Neural crest cell (in vitro differentiated cells): ENCODE measurements at regions not wholly inside any gene's neighbourhood (a gene's known extent, or its start where the extent isn't known, plus 50 kb on each side); places are given as distances from the start of the nearest gene placed in this dataset.
"Not testable (repeated sequence)": the region's sequence is repeated elsewhere in the genome, so short reads cannot be mapped to it uniquely, and the experiment has no call there.

ENCODE experiments used
- DNase-seq: peaks from one replicate; pipeline ENCODE4 v3.0.0; 2021; ENCODE audit warnings: low read depth, mixed read lengths, low spot score
- H3K27ac Mint-ChIP-seq: one replicate; pipeline ENCODE4 v1.8.0; 2021; ENCODE audit warnings: mild to moderate bottlenecking, mixed read lengths; ENCODE audit not compliant: unreplicated experiment
- H3K27me3 Mint-ChIP-seq: 2 replicates; pipeline ENCODE4 v1.8.0; 2021; ENCODE audit warnings: low read depth, mild to moderate bottlenecking, mixed read lengths
- H3K36me3 Mint-ChIP-seq: 2 replicates; pipeline ENCODE4 v1.8.0; 2021; ENCODE audit warnings: low read depth, mild to moderate bottlenecking, mixed read lengths
- H3K4me1 Mint-ChIP-seq: 2 replicates; pipeline ENCODE4 v1.8.0; 2021; ENCODE audit warnings: mixed read lengths
- H3K4me3 Mint-ChIP-seq: one replicate; pipeline ENCODE4 v1.8.0; 2021; ENCODE audit warnings: mild to moderate bottlenecking, mixed read lengths
- H3K9me3 Mint-ChIP-seq: 2 replicates; pipeline ENCODE4 v1.8.0; 2021; ENCODE audit warnings: mixed read lengths
- CTCF ChIP-seq: fragments of 200-600 bp; sonication (generic); conservative IDR thresholded peaks from 2 replicates; pipeline ENCODE4 v1.5.0; 2021; ENCODE audit warnings: antibody characterized with exemption, mild to moderate bottlenecking

- H3K27me3 Mint-ChIP-seq: peaks cover 2% of the 10 kb centered on the region
- no peak for DNase-seq
- no peak overlapping the region for H3K27ac Mint-ChIP-seq
- H3K36me3 Mint-ChIP-seq: peaks cover 6% of the 10 kb centered on the region
- peaks cover 23% of the 10 kb centered on the region for H3K9me3 Mint-ChIP-seq
- H3K4me3 Mint-ChIP-seq: no peak overlapping the region
- no peaks in the 10 kb centered on the region for H3K4me1 Mint-ChIP-seq
- no peak for TF ChIP-seq CTCF
Observed at GRCh38 chr5:71821029-71821428, 102.0 kb downstream of the CARTPT start.

- H3K27ac Mint-ChIP-seq, H3K4me1 Mint-ChIP-seq, H3K4me3 Mint-ChIP-seq, H3K27me3 Mint-ChIP-seq, DNase-seq: not testable (repeated sequence)
- Mint-ChIP-seq H3K9me3 (peaks cover 29% of the 10 kb centered on the region), H3K36me3 (peaks cover 11% of the 10 kb centered on the region)
Observed at GRCh38 chr5:71822065-71822464, 103.0 kb downstream of the CARTPT start.

- Mint-ChIP-seq H3K36me3 (peaks cover 8% of the 10 kb centered on the region), H3K4me1 (peaks cover 4% of the 10 kb centered on the region), H3K4me3 (no peak overlapping the region), H3K27ac (no peak overlapping the region), H3K9me3 (peaks cover 28% of the 10 kb centered on the region), H3K27me3 (peaks cover 2% of the 10 kb centered on the region)
- no peak for TF ChIP-seq CTCF
- DNase-seq: no peak
Observed at GRCh38 chr5:71825992-71826391, 106.9 kb downstream of the CARTPT start.

- Mint-ChIP-seq H3K4me1 (peaks cover 4% of the 10 kb centered on the region), H3K36me3 (peaks cover 7% of the 10 kb centered on the region), H3K27ac (no peak overlapping the region), H3K9me3 (peaks cover 16% of the 10 kb centered on the region), H3K27me3 (no peaks in the 10 kb centered on the region), H3K4me3 (no peak overlapping the region)
- no peak for TF ChIP-seq CTCF
- no peak for DNase-seq
Observed at GRCh38 chr5:71828291-71829040, 109.4 kb downstream of the CARTPT start.

GRCh38 chr5:71829206-71829605 is 110.1 kb downstream of the CARTPT start:
- Mint-ChIP-seq H3K36me3 (peaks cover 5% of the 10 kb centered on the region), H3K27ac (no peak overlapping the region), H3K27me3 (no peaks in the 10 kb centered on the region), H3K4me3 (no peak overlapping the region), H3K4me1 (peaks cover 4% of the 10 kb centered on the region), H3K9me3 (peaks cover 14% of the 10 kb centered on the region)
- TF ChIP-seq CTCF: no peak
- no peak for DNase-seq

GRCh38 chr5:71830681-71831539 is 111.8 kb downstream of the CARTPT start:
- H3K36me3 Mint-ChIP-seq: peaks cover 5% of the 10 kb centered on the region
- no peak for DNase-seq
- TF ChIP-seq CTCF: no peak
- H3K9me3 Mint-ChIP-seq: peaks cover 10% of the 10 kb centered on the region
- H3K27ac Mint-ChIP-seq: no peak overlapping the region
- H3K4me1 Mint-ChIP-seq: peaks cover 4% of the 10 kb centered on the region
- H3K4me3 Mint-ChIP-seq: no peak overlapping the region
- no peaks in the 10 kb centered on the region for H3K27me3 Mint-ChIP-seq
